ENCODE measurements at regions not wholly inside any gene's neighbourhood (a gene's known extent, or its start where the extent isn't known, plus 50 kb on each side); places are given as distances from the start of the nearest gene placed in this dataset.

DNA sequence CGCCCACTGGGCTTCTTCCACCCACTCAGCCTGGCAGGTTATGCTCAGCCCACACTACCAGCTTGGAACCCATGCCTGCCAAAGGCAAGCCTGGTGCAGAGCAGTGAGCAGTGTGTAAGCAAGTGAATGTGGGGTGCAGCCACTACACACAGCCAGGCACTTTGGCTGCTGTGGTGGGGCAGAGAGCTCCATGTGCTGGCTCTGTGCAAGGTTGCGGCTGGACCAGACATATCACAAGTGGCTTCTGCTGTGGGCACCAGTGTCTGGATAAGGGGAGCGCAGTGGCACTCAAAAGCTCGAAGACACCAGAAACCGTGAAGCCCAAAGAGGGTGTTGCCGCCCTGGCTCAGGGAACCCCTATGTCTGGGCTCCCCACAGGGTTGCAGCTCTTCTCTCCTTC, 563.7 kb downstream of the SI start:
- Histone ChIP-seq H3K4me3 (ENCODE audit: low read length) (no peak overlapping the region), H3K27ac (ENCODE audit: low read length) (no peak overlapping the region), H3K4me1 (ENCODE audit: control insufficient read depth, insufficient read depth, low read length) (no peaks in the 10 kb centered on the region), H3K9me3 (ENCODE audit: control insufficient read depth, low read length) (no peaks in the 10 kb centered on the region), H3K27me3 (ENCODE audit: control insufficient read depth, insufficient read depth) (no peaks in the 10 kb centered on the region)
- 93% methylated on average over 6 of the region's 6 CpGs for WGBS
- ATAC-seq, result peak in 1 of 2 donors; percentile 24
- DNase-seq, result no peak
- intact Hi-C loops (cut with DNase I), result no loop called here

DNA sequence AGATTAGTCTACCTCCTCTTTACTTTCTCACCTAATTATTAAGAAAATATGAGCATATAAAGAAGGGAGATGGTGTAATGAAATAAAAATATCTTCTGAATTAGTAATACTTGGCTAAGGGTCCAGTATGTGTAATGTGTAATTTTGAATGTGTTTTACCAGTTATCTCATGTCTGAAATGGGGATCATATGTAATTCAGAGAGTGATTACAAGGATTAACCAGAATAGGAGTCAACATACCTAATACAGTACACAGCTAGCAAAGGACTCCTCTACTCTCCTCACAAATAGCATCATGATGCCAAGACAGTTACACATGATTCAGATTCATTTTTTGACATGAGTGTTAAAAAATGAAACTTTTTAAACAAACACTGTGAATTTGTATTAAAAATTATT, 570.4 kb downstream of the SI start:
- intact Hi-C loops (cut with DNase I), result no loop called here
- ATAC-seq (no peak), DNase-seq (no peak)
- Histone ChIP-seq H3K27ac (ENCODE audit: low read length) (no peak overlapping the region), H3K27me3 (ENCODE audit: control insufficient read depth, insufficient read depth) (no peaks in the 10 kb centered on the region), H3K4me3 (ENCODE audit: low read length) (no peak overlapping the region), H3K9me3 (ENCODE audit: control insufficient read depth, low read length) (no peaks in the 10 kb centered on the region), H3K4me1 (ENCODE audit: control insufficient read depth, insufficient read depth, low read length) (no peaks in the 10 kb centered on the region)

DNA sequence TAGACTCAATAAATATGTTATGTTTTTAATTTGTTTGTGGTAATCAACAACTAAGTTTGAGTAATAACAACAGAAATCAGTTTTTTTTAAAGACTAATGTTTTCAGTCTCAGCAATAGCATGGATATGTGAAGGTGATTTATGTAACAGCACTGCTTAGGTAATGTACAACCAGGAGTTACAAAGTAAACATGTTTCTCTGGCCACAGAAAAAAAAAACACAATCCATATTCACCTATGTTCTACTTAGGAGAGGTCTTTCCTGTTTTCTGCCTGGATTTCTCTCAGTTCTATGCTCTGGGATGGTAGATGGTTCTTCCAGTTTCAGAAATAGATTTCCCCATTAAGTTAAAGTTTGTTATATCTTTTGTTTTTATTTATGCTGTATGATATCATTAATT, 579.4 kb downstream of the SI start:
- no peaks in the 10 kb centered on the region for H3K4me1 ChIP-seq (ENCODE audit: control insufficient read depth, insufficient read depth, low read length)
- DNase-seq (no peak), ATAC-seq (no peak)
- H3K27ac ChIP-seq (ENCODE audit: low read length), result no peak overlapping the region
- no peaks in the 10 kb centered on the region for H3K9me3 ChIP-seq (ENCODE audit: control insufficient read depth, low read length)
- intact Hi-C loops (cut with DNase I), result no loop called here
- no peak overlapping the region for H3K4me3 ChIP-seq (ENCODE audit: low read length)
- H3K27me3 ChIP-seq (ENCODE audit: control insufficient read depth, insufficient read depth), result no peaks in the 10 kb centered on the region

DNA sequence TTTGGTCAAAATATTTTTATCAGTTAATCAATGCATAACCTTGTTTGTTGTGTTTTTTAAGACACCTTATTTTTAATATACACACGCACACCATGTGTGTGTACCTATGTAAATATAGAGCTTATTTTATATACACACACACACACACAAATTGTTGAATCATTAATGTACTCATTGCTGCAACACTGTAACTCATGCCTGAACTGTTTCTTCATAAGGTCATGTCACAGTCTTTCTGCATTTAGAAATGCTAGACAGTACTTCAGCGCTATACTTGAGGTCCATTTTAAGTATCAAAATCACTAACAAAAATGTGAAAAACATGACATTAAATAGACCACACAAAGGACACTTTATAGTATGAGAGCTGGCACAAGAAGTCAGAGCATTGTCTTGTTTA, 589.4 kb downstream of the SI start:
- DNase-seq, result no peak
- Histone ChIP-seq H3K27ac (ENCODE audit: low read length) (no peak overlapping the region), H3K4me3 (ENCODE audit: low read length) (no peak overlapping the region), H3K4me1 (ENCODE audit: control insufficient read depth, insufficient read depth, low read length) (no peaks in the 10 kb centered on the region), H3K27me3 (ENCODE audit: control insufficient read depth, insufficient read depth) (no peaks in the 10 kb centered on the region), H3K9me3 (ENCODE audit: control insufficient read depth, low read length) (no peaks in the 10 kb centered on the region)
- intact Hi-C loops (cut with DNase I), result no loop called here
- ATAC-seq, result no peak
- 78% methylated on average over 2 of the region's 2 CpGs for WGBS

DNA sequence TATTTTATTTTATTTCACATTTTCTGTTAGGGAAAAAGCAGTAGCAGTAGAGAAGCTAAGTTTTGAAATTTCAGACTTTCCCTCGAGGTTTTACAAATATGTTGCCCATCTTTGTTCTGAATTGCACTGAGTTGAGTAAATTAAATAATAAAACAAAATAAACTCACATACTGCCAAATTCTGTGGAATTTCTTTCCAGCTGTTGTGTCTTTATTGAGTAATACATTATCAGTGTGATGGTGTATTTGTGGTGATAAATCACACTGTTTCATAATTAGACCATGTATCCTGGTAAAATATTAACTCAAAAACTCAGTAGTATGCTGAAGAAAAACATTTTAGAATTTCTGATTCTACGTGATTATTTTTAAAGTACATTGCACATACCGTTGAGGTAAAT, 592.1 kb downstream of the SI start:
- DNase-seq (no peak), ATAC-seq (peak; percentile 37 to 74)
- H3K27ac ChIP-seq (ENCODE audit: low read length), result no peak overlapping the region
- intact Hi-C loops (cut with DNase I), result no loop called here
- no peaks in the 10 kb centered on the region for H3K27me3 ChIP-seq (ENCODE audit: control insufficient read depth, insufficient read depth)
- no peaks in the 10 kb centered on the region for H3K9me3 ChIP-seq (ENCODE audit: control insufficient read depth, low read length)
- H3K4me3 ChIP-seq (ENCODE audit: low read length), result no peak overlapping the region
- 52% methylated on average over 3 of the region's 3 CpGs for WGBS
- H3K4me1 ChIP-seq (ENCODE audit: control insufficient read depth, insufficient read depth, low read length), result no peaks in the 10 kb centered on the region

DNA sequence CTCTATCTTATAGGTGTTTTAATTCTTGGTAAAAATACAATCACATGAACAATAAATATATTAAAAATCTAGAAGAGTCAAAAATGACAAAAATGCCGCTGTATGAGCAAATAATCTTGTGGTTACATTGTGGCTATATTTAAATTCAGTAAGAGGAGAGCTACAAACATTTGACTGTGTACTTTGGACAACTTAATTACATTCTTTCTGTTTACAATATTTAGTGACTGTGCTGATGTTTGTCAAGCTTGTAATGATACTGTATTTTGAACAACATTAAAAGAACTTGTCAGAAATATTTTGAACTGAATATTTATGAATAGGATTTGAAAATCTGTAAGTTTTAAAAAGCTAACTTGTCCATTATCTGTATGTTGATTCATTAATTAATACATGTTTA, 598.3 kb downstream of the SI start:
- no peaks in the 10 kb centered on the region for H3K27me3 ChIP-seq (ENCODE audit: control insufficient read depth, insufficient read depth)
- H3K4me3 ChIP-seq (ENCODE audit: low read length), result no peak overlapping the region
- 54% methylated on average over 1 of the region's 1 CpG for WGBS
- no peak for ATAC-seq
- no peak overlapping the region for H3K27ac ChIP-seq (ENCODE audit: low read length)
- no peak for DNase-seq
- intact Hi-C loops (cut with DNase I), result no loop called here
- H3K4me1 ChIP-seq (ENCODE audit: control insufficient read depth, insufficient read depth, low read length), result no peaks in the 10 kb centered on the region
- no peaks in the 10 kb centered on the region for H3K9me3 ChIP-seq (ENCODE audit: control insufficient read depth, low read length)

DNA sequence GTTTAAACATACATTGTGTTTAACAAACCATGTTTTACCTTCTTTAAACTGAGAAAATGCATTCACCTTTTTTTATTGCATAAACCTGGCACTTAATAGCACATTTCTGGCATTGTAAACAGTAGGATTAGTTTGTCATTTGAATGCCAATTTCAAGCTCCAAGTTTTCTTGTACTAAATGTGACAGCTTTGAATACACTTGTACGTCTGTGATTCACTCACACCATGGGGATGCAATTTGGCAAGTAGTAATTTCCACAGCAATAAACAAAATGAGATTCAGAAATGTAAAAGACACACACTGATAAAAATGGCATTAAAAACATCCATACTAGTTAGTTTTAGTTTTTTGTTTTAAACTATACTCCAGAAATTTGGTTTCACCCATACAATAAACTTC, 598.9 kb downstream of the SI start:
- H3K9me3 ChIP-seq (ENCODE audit: control insufficient read depth, low read length), result no peaks in the 10 kb centered on the region
- no peaks in the 10 kb centered on the region for H3K4me1 ChIP-seq (ENCODE audit: control insufficient read depth, insufficient read depth, low read length)
- no peak overlapping the region for H3K4me3 ChIP-seq (ENCODE audit: low read length)
- ATAC-seq, result no peak
- no peaks in the 10 kb centered on the region for H3K27me3 ChIP-seq (ENCODE audit: control insufficient read depth, insufficient read depth)
- H3K27ac ChIP-seq (ENCODE audit: low read length), result no peak overlapping the region
- 33% methylated on average over 1 of the region's 1 CpG for whole genome bisulfite sequencing
- DNase-seq, result no peak
- intact Hi-C loops (cut with DNase I), result no loop called here

DNA sequence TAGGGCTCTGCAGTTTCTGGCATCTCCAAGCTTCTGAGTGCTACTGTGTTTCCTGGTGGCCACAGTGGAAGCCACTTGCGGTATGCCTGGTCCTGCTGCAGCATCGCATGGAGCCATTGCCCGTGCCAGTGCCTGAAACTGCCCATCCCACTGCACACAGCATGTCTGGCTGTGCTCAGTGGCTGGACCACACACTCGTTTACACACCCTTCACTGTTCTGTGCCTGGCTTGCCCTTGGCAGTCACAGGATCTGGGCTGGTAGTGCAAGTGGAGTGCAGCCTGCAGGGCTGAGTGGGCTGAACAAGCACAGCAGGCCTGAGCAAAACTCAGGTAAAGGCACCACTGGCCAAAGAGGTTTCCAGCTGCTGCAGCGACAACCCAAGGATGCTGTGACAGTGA, 600.0 kb downstream of the SI start:
- DNase-seq (peak in 1 of 3 donors; percentile 30), ATAC-seq (no peak)
- Histone ChIP-seq H3K4me1 (ENCODE audit: control insufficient read depth, insufficient read depth, low read length) (no peaks in the 10 kb centered on the region), H3K27me3 (ENCODE audit: control insufficient read depth, insufficient read depth) (no peaks in the 10 kb centered on the region), H3K9me3 (ENCODE audit: control insufficient read depth, low read length) (no peaks in the 10 kb centered on the region), H3K27ac (ENCODE audit: low read length) (no peak overlapping the region), H3K4me3 (ENCODE audit: low read length) (no peak overlapping the region)
- 85% methylated on average over 5 of the region's 5 CpGs for WGBS
- intact Hi-C loops (cut with DNase I), result no loop called here

DNA sequence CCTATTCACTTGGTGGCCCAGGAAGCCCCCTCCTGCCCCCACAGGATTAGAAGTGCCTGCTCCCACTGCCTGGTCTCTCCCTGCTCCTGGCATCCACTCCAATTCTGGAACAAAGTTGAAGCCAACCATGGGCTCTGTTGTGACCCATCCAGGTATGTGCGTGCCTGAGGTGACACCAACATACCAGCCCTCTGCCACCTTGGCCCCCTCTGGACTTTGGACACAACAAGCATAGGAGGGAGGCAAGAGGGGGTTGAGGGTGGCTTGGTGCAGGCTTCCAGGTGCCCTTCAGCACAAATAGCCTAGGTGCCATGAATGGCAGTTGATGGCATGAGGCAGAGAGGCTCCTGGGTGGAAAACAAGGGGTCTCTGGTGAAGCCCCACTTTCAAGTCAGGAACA, 600.9 kb downstream of the SI start:
- WGBS, result 91% methylated on average over 1 of the region's 1 CpG
- Histone ChIP-seq H3K27ac (ENCODE audit: low read length) (no peak overlapping the region), H3K4me1 (ENCODE audit: control insufficient read depth, insufficient read depth, low read length) (no peaks in the 10 kb centered on the region), H3K4me3 (ENCODE audit: low read length) (no peak overlapping the region), H3K9me3 (ENCODE audit: control insufficient read depth, low read length) (no peaks in the 10 kb centered on the region), H3K27me3 (ENCODE audit: control insufficient read depth, insufficient read depth) (no peaks in the 10 kb centered on the region)
- intact Hi-C loops (cut with DNase I), result no loop called here
- DNase-seq, result no peak
- no peak for ATAC-seq

DNA sequence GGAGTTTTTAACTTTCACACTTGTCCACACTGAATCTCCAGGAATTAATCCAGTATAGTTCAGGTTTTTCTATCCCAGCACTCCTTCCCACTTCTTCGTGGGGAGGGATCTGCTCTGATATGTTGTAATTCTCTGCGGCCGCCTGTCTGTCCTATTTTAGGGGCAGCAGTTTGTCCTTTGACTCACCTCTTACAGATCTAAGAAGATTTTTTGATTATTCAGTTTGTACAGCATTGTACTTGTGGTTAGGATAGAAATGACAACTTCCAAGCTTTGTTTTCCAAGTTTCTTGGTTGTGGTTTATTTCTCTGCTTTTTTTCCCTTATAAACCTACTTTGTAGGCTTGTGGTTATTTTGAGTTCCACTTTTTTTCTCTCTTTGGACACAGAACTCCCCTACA, 601.7 kb downstream of the SI start:
- Histone ChIP-seq H3K4me1 (ENCODE audit: control insufficient read depth, insufficient read depth, low read length) (no peaks in the 10 kb centered on the region), H3K27me3 (ENCODE audit: control insufficient read depth, insufficient read depth) (no peaks in the 10 kb centered on the region), H3K9me3 (ENCODE audit: control insufficient read depth, low read length) (no peaks in the 10 kb centered on the region), H3K4me3 (ENCODE audit: low read length) (no peak overlapping the region), H3K27ac (ENCODE audit: low read length) (no peak overlapping the region)
- DNase-seq (no peak), ATAC-seq (no peak)
- WGBS, result 91% methylated on average over 3 of the region's 3 CpGs
- intact Hi-C loops (cut with DNase I), result no loop called here

DNA sequence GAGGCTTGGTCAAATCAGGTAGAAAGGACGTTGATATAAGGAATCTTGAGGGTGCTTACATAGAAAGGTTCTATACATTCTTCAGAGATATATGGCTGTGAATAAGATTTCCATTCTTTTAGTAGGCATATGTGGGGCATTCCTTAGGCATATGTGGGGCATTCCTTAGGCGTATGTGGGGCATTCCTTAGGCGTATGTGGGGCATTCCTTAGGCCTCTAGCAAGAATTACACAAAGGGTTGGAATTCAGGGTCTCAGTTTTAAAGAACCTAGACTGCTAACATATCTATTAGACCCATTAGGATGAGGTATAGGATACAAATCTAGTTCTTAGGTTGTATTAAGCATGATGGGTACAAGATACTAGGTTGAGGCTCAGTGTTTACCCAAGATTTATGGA, 607.8 kb downstream of the SI start:
- no peaks in the 10 kb centered on the region for H3K4me1 ChIP-seq (ENCODE audit: control insufficient read depth, insufficient read depth, low read length)
- H3K9me3 ChIP-seq (ENCODE audit: control insufficient read depth, low read length), result no peaks in the 10 kb centered on the region
- no peak overlapping the region for H3K4me3 ChIP-seq (ENCODE audit: low read length)
- intact Hi-C loops (cut with DNase I), result no loop called here
- 71% methylated on average over 3 of the region's 3 CpGs for WGBS
- no peaks in the 10 kb centered on the region for H3K27me3 ChIP-seq (ENCODE audit: control insufficient read depth, insufficient read depth)
- DNase-seq (no peak), ATAC-seq (no peak)
- no peak overlapping the region for H3K27ac ChIP-seq (ENCODE audit: low read length)

DNA sequence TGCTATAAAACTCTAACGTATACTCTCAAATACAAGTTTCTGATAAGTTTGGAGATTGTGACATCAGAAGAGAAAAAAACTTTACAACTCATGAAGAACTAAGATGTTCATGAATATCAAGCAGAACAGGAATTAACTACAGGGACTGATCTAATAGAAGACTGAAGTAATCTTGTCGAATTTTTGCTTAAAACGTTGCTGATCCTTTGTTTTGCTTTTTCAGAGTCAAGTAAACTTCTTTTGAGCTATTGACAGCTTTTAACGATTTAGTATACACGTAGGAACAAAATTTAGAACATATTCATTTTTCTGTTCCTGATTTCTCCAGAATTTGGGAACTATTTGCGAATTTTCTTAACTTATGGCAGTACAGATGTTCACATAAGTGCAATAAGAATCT, 610.2 kb downstream of the SI start:
- intact Hi-C loops (cut with DNase I), result no loop called here
- 60% methylated on average over 6 of the region's 6 CpGs for WGBS
- H3K9me3 ChIP-seq (ENCODE audit: control insufficient read depth, low read length), result no peaks in the 10 kb centered on the region
- no peak overlapping the region for H3K27ac ChIP-seq (ENCODE audit: low read length)
- no peaks in the 10 kb centered on the region for H3K4me1 ChIP-seq (ENCODE audit: control insufficient read depth, insufficient read depth, low read length)
- no peak for ATAC-seq
- no peaks in the 10 kb centered on the region for H3K27me3 ChIP-seq (ENCODE audit: control insufficient read depth, insufficient read depth)
- H3K4me3 ChIP-seq (ENCODE audit: low read length), result no peak overlapping the region
- DNase-seq, result no peak

Data from right cardiac atrium (tissue), 5 donors.